OCI-LY7 (cell line): ENCODE measurements at regions not wholly inside any gene's neighbourhood (a gene's known extent, or its start where the extent isn't known, plus 50 kb on each side); places are given as distances from the start of the nearest gene placed in this dataset.

ENCODE experiments used
- EZH2phosphoT487 ChIP-seq: fragments of 200-600 bp; sonication (generic); IDR thresholded peaks from 2 replicates; pipeline ENCODE4 v1.6.1; 2018; ENCODE audit warnings: low read depth, borderline replicate concordance, mild to moderate bottlenecking, mixed run types, antibody characterized with exemption, low read length, moderate library complexity, mixed read lengths
- TF ChIP-seq, protein P1 (sequence below): fragments of 200-600 bp; sonication (generic); conservative IDR thresholded peaks from 2 replicates; pipeline ENCODE4 v1.5.1; 2014; ENCODE audit warnings: mild to moderate bottlenecking, antibody characterized with exemption, low read length, moderate library complexity, mixed read lengths

DNA sequence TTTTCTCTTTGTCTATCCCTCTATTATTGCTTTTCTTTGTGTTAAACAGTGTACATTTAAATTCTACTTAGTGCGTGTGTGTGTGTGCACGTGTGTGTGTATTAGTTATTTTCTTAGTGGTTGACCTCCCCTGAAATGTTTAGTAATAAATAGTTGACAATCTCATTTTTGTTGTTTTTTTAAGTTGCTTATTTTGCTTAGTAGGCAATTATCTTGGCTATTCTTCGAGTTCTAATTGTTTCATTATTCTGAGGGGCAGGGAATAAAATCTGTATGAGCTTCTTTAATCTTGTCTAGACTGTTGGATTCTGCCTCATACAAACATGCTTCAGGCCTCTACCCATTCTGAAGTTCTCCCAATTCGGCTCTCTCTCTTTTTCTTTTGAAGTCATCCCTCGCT is 1169.0 kb upstream of the ATXN8OS start:
- TF ChIP-seq, protein P1, sequence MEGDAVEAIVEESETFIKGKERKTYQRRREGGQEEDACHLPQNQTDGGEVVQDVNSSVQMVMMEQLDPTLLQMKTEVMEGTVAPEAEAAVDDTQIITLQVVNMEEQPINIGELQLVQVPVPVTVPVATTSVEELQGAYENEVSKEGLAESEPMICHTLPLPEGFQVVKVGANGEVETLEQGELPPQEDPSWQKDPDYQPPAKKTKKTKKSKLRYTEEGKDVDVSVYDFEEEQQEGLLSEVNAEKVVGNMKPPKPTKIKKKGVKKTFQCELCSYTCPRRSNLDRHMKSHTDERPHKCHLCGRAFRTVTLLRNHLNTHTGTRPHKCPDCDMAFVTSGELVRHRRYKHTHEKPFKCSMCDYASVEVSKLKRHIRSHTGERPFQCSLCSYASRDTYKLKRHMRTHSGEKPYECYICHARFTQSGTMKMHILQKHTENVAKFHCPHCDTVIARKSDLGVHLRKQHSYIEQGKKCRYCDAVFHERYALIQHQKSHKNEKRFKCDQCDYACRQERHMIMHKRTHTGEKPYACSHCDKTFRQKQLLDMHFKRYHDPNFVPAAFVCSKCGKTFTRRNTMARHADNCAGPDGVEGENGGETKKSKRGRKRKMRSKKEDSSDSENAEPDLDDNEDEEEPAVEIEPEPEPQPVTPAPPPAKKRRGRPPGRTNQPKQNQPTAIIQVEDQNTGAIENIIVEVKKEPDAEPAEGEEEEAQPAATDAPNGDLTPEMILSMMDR = no peak
- no peak for TF ChIP-seq EZH2phosphoT487
